ENCODE measurements at regions not wholly inside any gene's neighbourhood (a gene's known extent, or its start where the extent isn't known, plus 50 kb on each side); places are given as distances from the start of the nearest gene placed in this dataset.

GRCh38 chr11:15489281-15489680 is 374.6 kb downstream of the INSC start:
- no peaks in the 10 kb centered on the region for H3K4me1 ChIP-seq (ENCODE audit: insufficient read depth, low read length, poor library complexity, severe bottlenecking)
- CTCF ChIA-PET, result no interaction called here
- no peaks in the 10 kb centered on the region for H3K9me3 ChIP-seq (ENCODE audit: low read depth, low read length, poor library complexity, severe bottlenecking)
- H3K4me3 ChIP-seq (ENCODE audit: low read depth, low read length, poor library complexity, severe bottlenecking), result no peak overlapping the region
- intact Hi-C loops (cut with micrococcal nuclease; ENCODE audit: unreplicated experiment), result no loop called here
- no peak overlapping the region for H3K27ac ChIP-seq (ENCODE audit: low read depth, low read length, poor library complexity, severe bottlenecking)
- H3K27me3 ChIP-seq (replicated peaks; ENCODE audit: insufficient read depth, low read depth, low read length, poor library complexity), result no peaks in the 10 kb centered on the region
- TF ChIP-seq EZH2 (IDR thresholded peaks at IDR 0.05; ENCODE audit: borderline replicate concordance, low read depth, low read length, poor library complexity, severe bottlenecking), result no peak
- no peak for TF ChIP-seq CTCF (conservative IDR thresholded peaks at IDR 0.05; ENCODE audit: low read depth, low read length)
- POLR2A ChIA-PET (ENCODE audit: low non-redundant PET), result no interaction called here
- no peaks in the 10 kb centered on the region for H3K36me3 ChIP-seq (ENCODE audit: insufficient read depth, low read length, poor library complexity, severe bottlenecking)
- no peak for DNase-seq (ENCODE audit: low spot score)
- BruUV-seq (replicated peaks), result no TSS peak

DNA sequence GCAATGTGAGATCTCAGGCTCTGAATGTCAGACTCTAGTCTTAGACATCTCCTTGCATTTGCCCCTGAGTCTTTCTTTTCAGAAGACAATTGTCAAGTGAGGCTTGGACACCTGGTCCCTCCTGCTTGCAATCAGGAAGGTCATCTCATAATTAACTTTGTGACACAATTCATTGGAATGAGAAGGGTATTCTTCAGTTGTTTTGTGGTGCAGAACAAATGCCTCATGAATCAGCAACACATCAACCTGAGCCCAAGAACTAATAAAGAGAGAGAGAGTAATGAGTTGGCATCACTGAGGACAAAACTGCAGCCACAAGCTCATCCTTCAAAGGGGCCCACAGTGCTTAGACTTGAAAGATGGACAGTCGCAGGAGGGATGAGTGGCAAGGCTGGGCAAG is 375.8 kb downstream of the INSC start:
- Histone ChIP-seq H3K4me1 (ENCODE audit: insufficient read depth, low read length, poor library complexity, severe bottlenecking) (no peaks in the 10 kb centered on the region), H3K4me3 (ENCODE audit: low read depth, low read length, poor library complexity, severe bottlenecking) (no peak overlapping the region), H3K36me3 (ENCODE audit: insufficient read depth, low read length, poor library complexity, severe bottlenecking) (no peaks in the 10 kb centered on the region), H3K9me3 (ENCODE audit: low read depth, low read length, poor library complexity, severe bottlenecking) (no peaks in the 10 kb centered on the region), H3K27ac (ENCODE audit: low read depth, low read length, poor library complexity, severe bottlenecking) (no peak overlapping the region), H3K27me3 (replicated peaks; ENCODE audit: insufficient read depth, low read depth, low read length, poor library complexity) (no peaks in the 10 kb centered on the region)
- CTCF ChIA-PET, result no interaction called here
- intact Hi-C loops (cut with micrococcal nuclease; ENCODE audit: unreplicated experiment), result no loop called here
- POLR2A ChIA-PET (ENCODE audit: low non-redundant PET), result no interaction called here
- TF ChIP-seq EZH2 (IDR thresholded peaks at IDR 0.05; ENCODE audit: borderline replicate concordance, low read depth, low read length, poor library complexity, severe bottlenecking) (no peak), CTCF (conservative IDR thresholded peaks at IDR 0.05; ENCODE audit: low read depth, low read length) (no peak)
- BruUV-seq (replicated peaks), result no TSS peak
- DNase-seq (ENCODE audit: low spot score), result no peak

DNA sequence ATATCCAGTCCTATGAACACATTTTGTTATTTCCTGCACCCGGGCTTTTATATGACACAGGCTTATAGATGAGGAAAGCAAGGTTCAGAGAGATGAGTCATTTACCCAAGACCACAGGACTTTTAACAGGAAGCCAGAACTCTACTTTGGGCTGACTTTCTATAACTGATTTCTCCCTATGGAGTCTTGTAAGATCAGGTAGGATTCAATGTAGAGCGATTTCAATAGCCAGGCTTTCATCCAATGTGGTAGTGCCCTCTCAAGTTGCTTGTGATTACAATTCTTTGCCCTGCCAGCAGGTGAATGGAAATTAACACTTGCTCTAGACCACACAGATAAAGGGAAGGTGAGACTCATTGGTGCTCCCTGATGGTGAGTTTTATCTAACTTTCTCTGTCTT is 378.3 kb downstream of the INSC start:
- Histone ChIP-seq H3K27me3 (replicated peaks; ENCODE audit: insufficient read depth, low read depth, low read length, poor library complexity) (no peaks in the 10 kb centered on the region), H3K4me1 (ENCODE audit: insufficient read depth, low read length, poor library complexity, severe bottlenecking) (no peaks in the 10 kb centered on the region), H3K27ac (ENCODE audit: low read depth, low read length, poor library complexity, severe bottlenecking) (no peak overlapping the region), H3K9me3 (ENCODE audit: low read depth, low read length, poor library complexity, severe bottlenecking) (no peaks in the 10 kb centered on the region), H3K4me3 (ENCODE audit: low read depth, low read length, poor library complexity, severe bottlenecking) (no peak overlapping the region), H3K36me3 (ENCODE audit: insufficient read depth, low read length, poor library complexity, severe bottlenecking) (no peaks in the 10 kb centered on the region)
- ChIA-PET POLR2A (ENCODE audit: low non-redundant PET) (no interaction called here), CTCF (no interaction called here)
- no peak for TF ChIP-seq EZH2 (IDR thresholded peaks at IDR 0.05; ENCODE audit: borderline replicate concordance, low read depth, low read length, poor library complexity, severe bottlenecking)
- TF ChIP-seq CTCF (conservative IDR thresholded peaks at IDR 0.05; ENCODE audit: low read depth, low read length), result no peak
- no TSS peak for BruUV-seq (replicated peaks)
- intact Hi-C loops (cut with micrococcal nuclease; ENCODE audit: unreplicated experiment), result no loop called here
- no peak for DNase-seq (ENCODE audit: low spot score)
